A673 (cell line): ENCODE measurements at regions not wholly inside any gene's neighbourhood (a gene's known extent, or its start where the extent isn't known, plus 50 kb on each side); places are given as distances from the start of the nearest gene placed in this dataset.
"Not testable (repeated sequence)": the region's sequence is repeated elsewhere in the genome, so short reads cannot be mapped to it uniquely, and the experiment has no call there.

Experiments used
- EZH2 ChIP-seq: fragments of 200-600 bp; sonication (generic); IDR thresholded peaks from 2 replicates; pipeline ENCODE4 v1.6.1; 2017; ENCODE audit warnings: borderline replicate concordance, low read depth, mild to moderate bottlenecking, mixed read lengths, antibody characterized with exemption, low read length; ENCODE audit not compliant: poor library complexity, severe bottlenecking
- TF ChIP-seq, protein P1 (sequence below): fragments of 300-800, 200-600 bp; sonication (generic); conservative IDR thresholded peaks from 2 replicates; pipeline ENCODE4 v1.5.1; 2017; ENCODE audit warnings: low read depth, mild to moderate bottlenecking, antibody characterized with exemption, low read length, moderate library complexity, mixed read lengths

DNA sequence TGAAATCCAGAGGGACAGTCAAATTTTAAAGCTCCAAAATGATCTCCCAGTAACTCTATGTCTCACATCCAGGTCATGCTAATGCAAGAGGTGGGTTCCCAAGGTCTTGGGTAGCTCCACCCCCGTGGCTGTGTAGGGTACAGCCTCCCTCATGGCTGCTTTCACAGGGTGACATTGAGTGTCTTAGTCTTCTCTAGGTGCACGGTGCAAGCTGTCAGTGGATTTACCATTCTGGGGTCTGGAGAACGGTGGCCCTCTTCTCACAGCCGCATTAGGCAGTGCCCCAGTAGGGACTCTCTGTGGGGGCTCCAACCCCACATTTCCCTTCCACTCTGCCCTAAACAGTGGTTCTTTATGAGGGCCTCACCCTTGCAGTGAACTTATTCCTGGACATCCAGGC lies 640.0 kb upstream of the TPTE start:
- TF ChIP-seq, protein P1, sequence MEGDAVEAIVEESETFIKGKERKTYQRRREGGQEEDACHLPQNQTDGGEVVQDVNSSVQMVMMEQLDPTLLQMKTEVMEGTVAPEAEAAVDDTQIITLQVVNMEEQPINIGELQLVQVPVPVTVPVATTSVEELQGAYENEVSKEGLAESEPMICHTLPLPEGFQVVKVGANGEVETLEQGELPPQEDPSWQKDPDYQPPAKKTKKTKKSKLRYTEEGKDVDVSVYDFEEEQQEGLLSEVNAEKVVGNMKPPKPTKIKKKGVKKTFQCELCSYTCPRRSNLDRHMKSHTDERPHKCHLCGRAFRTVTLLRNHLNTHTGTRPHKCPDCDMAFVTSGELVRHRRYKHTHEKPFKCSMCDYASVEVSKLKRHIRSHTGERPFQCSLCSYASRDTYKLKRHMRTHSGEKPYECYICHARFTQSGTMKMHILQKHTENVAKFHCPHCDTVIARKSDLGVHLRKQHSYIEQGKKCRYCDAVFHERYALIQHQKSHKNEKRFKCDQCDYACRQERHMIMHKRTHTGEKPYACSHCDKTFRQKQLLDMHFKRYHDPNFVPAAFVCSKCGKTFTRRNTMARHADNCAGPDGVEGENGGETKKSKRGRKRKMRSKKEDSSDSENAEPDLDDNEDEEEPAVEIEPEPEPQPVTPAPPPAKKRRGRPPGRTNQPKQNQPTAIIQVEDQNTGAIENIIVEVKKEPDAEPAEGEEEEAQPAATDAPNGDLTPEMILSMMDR = not testable (repeated sequence)
- not testable (repeated sequence) for TF ChIP-seq EZH2
